Neural cell (in vitro differentiated cells): ENCODE measurements at regions not wholly inside any gene's neighbourhood (a gene's known extent, or its start where the extent isn't known, plus 50 kb on each side); places are given as distances from the start of the nearest gene placed in this dataset.

Experiments used
- H2AFZ ChIP-seq: fragments of 200-600, 300-800 bp; sonication (generic), shearing (Covaris generic); 2 replicates; pipeline ENCODE4 v1.6.0; 2014; ENCODE audit warnings: low read depth, mild to moderate bottlenecking, antibody characterized with exemption, low read length, moderate library complexity
- H3F3A ChIP-seq: fragments of 200-600 bp; shearing (Covaris generic); 2 replicates; pipeline ENCODE4 v1.6.1; 2016; ENCODE audit warnings: mild to moderate bottlenecking, moderate library complexity, mixed read lengths, antibody characterized with exemption, low read length; ENCODE audit not compliant: insufficient read depth, poor library complexity, severe bottlenecking
- H3K27ac ChIP-seq: fragments of 200-600, 300-800 bp; sonication (generic), shearing (Covaris generic); 2 replicates; pipeline ENCODE4 v1.5.1; 2014; ENCODE audit warnings: mild to moderate bottlenecking, low read length, moderate library complexity
- H3K27me3 ChIP-seq: fragments of 300-800, 200-600 bp; sonication (generic), shearing (Covaris generic); 2 replicates; pipeline ENCODE4 v1.6.0; 2014; ENCODE audit warnings: mild to moderate bottlenecking, low read depth, low read length, moderate library complexity; ENCODE audit not compliant: insufficient read depth
- H3K36me3 ChIP-seq: fragments of 300-800, 200-600 bp; sonication (generic), shearing (Covaris generic); 2 replicates; pipeline ENCODE4 v1.5.1; 2014; ENCODE audit warnings: mild to moderate bottlenecking, antibody characterized with exemption, low read length, moderate library complexity; ENCODE audit not compliant: insufficient read depth
- H3K4me2 ChIP-seq: fragments of 300-800, 200-600 bp; sonication (generic), shearing (Covaris generic); 2 replicates; pipeline ENCODE4 v1.6.0; 2014; ENCODE audit warnings: mild to moderate bottlenecking, low read length
- H3K4me3 ChIP-seq: fragments of 300-800, 200-600 bp; sonication (generic), shearing (Covaris generic); 2 replicates; pipeline ENCODE4 v1.5.1; 2014; ENCODE audit warnings: mild to moderate bottlenecking, low read length, moderate library complexity
- H3K79me2 ChIP-seq: fragments of 200-600 bp; shearing (Covaris generic); replicated peaks from 2 replicates; pipeline ENCODE4 v1.6.0; 2014; ENCODE audit warnings: mild to moderate bottlenecking, low read length, moderate library complexity; ENCODE audit not compliant: insufficient read depth
- H3K9ac ChIP-seq: fragments of 300-800, 200-600 bp; sonication (generic), shearing (Covaris generic); 2 replicates; pipeline ENCODE4 v1.6.1; 2016; ENCODE audit warnings: mild to moderate bottlenecking, low read length, mixed read lengths
- H3K9me2 ChIP-seq: fragments of 200-600 bp; shearing (Covaris generic); 2 replicates; pipeline ENCODE4 v1.6.1; 2016; ENCODE audit warnings: mild to moderate bottlenecking, low read length, mixed read lengths; ENCODE audit not compliant: insufficient read depth
- H3K9me3 ChIP-seq: fragments of 200-600, 300-800 bp; sonication (generic), shearing (Covaris generic); 2 replicates; pipeline ENCODE4 v1.6.1; 2016; ENCODE audit warnings: mild to moderate bottlenecking, mixed run types, low read length, moderate library complexity, mixed read lengths
- H4K20me1 ChIP-seq: fragments of 200-600 bp; shearing (Covaris generic); 2 replicates; pipeline ENCODE4 v1.6.1; 2016; ENCODE audit warnings: mild to moderate bottlenecking, mixed run types; ENCODE audit not compliant: insufficient read depth
- EP300 ChIP-seq: fragments of 450-650 bp; conservative IDR thresholded peaks from 2 replicates; pipeline ENCODE4 v1.6.1; 2014; ENCODE audit warnings: antibody characterized with exemption, mild to moderate bottlenecking, moderate library complexity; ENCODE audit not compliant: poor library complexity, severe bottlenecking
- EZH2 ChIP-seq: fragments of 200-600, 300-800 bp; shearing (Covaris generic), sonication (generic); IDR thresholded peaks from 2 replicates; pipeline ENCODE4 v1.6.1; 2014; ENCODE audit warnings: antibody characterized with exemption, low read length, borderline replicate concordance, mild to moderate bottlenecking; ENCODE audit not compliant: insufficient read depth, poor library complexity, severe bottlenecking
- MXI1 ChIP-seq: fragments of 450-650 bp; conservative IDR thresholded peaks from 2 replicates; pipeline ENCODE4 v1.6.1; 2014; ENCODE audit warnings: antibody characterized with exemption, mild to moderate bottlenecking; ENCODE audit not compliant: poor library complexity, severe bottlenecking
- POLR2AphosphoS5 ChIP-seq: IDR thresholded peaks from 2 replicates; pipeline ENCODE4 v1.6.1; 2012
- RAD21 ChIP-seq: fragments of 450-650 bp; conservative IDR thresholded peaks from 2 replicates; pipeline ENCODE4 v1.6.1; 2014; ENCODE audit warnings: antibody characterized with exemption, mild to moderate bottlenecking, moderate library complexity
- SMC3 ChIP-seq: fragments of 450-650 bp; conservative IDR thresholded peaks from 2 replicates; pipeline ENCODE4 v1.6.1; 2014; ENCODE audit warnings: antibody characterized with exemption, mild to moderate bottlenecking, moderate library complexity; ENCODE audit not compliant: poor library complexity
- TAF1 ChIP-seq: IDR thresholded peaks from 2 replicates; pipeline ENCODE4 v1.6.1; 2012; ENCODE audit warnings: low read depth
- TF ChIP-seq, protein P1 (sequence below): fragments of 450-650 bp; IDR thresholded peaks from 2 replicates; pipeline ENCODE4 v1.5.1; 2014; ENCODE audit warnings: antibody characterized with exemption, mild to moderate bottlenecking, moderate library complexity; ENCODE audit not compliant: poor library complexity, severe bottlenecking
- TF ChIP-seq, protein P2 (sequence below): IDR thresholded peaks from 2 replicates; pipeline ENCODE4 v1.6.1; 2012; ENCODE audit warnings: borderline replicate concordance

DNA sequence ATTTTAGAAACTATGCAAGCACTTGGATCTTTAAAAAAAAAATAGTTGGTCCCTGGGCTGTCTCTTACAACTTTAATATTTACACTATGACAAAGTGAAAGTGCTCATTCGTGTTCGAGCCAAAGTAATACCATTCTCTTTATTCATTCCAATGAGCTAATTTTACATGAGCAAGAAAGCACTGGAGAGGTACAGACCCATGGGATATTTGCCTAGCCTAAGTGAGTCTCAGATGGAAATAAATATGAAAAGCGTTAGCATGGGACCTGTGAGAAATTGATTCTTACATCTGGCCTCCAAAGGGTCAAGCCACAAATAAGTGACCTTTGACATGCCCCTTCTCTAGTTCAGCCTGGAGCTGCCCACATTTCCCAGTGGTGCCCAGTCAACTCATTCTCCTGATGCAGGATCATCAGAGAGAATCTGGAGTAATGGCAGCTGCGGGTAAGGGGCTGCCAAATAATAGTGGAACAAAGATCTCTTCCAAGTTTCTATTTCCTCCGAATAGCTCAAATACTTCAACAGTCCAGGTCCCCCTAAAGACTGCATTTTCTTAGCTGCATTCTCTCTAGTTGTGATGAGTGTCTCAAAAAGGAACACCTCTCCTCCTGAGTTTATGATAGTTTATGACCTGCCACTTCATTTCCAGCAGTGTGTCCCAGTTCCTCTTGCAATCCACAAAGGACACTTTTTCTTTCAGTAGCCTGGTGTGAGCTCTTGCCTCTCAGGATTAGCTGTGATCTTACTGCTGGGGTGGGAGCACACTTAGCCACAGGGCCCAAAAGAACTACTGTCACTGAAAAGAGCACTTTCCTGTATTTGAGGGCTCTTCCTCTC, 208.2 kb downstream of the DAD1 start:
- Histone ChIP-seq H3K4me3 (no peak overlapping the region), H2AFZ (no peak overlapping the region), H3K9me3 (no peaks in the 10 kb centered on the region), H3F3A (no peaks in the 10 kb centered on the region), H3K4me2 (no peak overlapping the region), H3K79me2 (no peaks in the 10 kb centered on the region), H3K9me2 (no peaks in the 10 kb centered on the region), H3K27me3 (no peaks in the 10 kb centered on the region), H4K20me1 (no peaks in the 10 kb centered on the region), H3K36me3 (no peaks in the 10 kb centered on the region), H3K9ac (no peak overlapping the region), H3K27ac (no peak overlapping the region)
- no peak for TF ChIP-seq TAF1
- no peak for TF ChIP-seq EZH2
- TF ChIP-seq POLR2AphosphoS5: no peak
- TF ChIP-seq SMC3: no peak
- no peak for TF ChIP-seq MXI1
- TF ChIP-seq EP300: no peak
- no peak for TF ChIP-seq RAD21
- TF ChIP-seq, protein P1, sequence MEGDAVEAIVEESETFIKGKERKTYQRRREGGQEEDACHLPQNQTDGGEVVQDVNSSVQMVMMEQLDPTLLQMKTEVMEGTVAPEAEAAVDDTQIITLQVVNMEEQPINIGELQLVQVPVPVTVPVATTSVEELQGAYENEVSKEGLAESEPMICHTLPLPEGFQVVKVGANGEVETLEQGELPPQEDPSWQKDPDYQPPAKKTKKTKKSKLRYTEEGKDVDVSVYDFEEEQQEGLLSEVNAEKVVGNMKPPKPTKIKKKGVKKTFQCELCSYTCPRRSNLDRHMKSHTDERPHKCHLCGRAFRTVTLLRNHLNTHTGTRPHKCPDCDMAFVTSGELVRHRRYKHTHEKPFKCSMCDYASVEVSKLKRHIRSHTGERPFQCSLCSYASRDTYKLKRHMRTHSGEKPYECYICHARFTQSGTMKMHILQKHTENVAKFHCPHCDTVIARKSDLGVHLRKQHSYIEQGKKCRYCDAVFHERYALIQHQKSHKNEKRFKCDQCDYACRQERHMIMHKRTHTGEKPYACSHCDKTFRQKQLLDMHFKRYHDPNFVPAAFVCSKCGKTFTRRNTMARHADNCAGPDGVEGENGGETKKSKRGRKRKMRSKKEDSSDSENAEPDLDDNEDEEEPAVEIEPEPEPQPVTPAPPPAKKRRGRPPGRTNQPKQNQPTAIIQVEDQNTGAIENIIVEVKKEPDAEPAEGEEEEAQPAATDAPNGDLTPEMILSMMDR: no peak
- TF ChIP-seq, protein P2, sequence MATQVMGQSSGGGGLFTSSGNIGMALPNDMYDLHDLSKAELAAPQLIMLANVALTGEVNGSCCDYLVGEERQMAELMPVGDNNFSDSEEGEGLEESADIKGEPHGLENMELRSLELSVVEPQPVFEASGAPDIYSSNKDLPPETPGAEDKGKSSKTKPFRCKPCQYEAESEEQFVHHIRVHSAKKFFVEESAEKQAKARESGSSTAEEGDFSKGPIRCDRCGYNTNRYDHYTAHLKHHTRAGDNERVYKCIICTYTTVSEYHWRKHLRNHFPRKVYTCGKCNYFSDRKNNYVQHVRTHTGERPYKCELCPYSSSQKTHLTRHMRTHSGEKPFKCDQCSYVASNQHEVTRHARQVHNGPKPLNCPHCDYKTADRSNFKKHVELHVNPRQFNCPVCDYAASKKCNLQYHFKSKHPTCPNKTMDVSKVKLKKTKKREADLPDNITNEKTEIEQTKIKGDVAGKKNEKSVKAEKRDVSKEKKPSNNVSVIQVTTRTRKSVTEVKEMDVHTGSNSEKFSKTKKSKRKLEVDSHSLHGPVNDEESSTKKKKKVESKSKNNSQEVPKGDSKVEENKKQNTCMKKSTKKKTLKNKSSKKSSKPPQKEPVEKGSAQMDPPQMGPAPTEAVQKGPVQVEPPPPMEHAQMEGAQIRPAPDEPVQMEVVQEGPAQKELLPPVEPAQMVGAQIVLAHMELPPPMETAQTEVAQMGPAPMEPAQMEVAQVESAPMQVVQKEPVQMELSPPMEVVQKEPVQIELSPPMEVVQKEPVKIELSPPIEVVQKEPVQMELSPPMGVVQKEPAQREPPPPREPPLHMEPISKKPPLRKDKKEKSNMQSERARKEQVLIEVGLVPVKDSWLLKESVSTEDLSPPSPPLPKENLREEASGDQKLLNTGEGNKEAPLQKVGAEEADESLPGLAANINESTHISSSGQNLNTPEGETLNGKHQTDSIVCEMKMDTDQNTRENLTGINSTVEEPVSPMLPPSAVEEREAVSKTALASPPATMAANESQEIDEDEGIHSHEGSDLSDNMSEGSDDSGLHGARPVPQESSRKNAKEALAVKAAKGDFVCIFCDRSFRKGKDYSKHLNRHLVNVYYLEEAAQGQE: no peak

DNA sequence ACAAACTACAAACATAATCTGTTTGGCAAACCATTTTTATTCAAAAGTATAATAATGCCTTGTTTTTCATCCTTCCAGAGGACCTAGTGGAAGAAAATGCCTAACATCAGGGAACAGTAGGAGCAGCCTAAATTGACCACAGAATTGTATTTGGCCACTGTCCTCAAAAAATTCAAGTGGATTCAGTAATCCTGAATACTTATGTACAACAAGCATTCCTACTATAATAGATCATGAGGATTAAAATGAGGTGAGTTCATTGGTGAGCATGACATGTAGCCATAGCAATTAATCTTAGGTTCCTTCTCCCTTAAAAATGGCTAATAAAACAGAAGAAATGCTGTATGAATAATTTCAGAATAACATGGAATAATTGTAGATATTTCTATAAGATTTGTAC, 209.3 kb downstream of the DAD1 start:
- TF ChIP-seq, protein P2: no peak
- TF ChIP-seq TAF1: no peak
- TF ChIP-seq, protein P1: no peak
- no peak for TF ChIP-seq SMC3
- no peak for TF ChIP-seq MXI1
- no peak for TF ChIP-seq EP300
- TF ChIP-seq RAD21: no peak
- no peak for TF ChIP-seq POLR2AphosphoS5
- no peak for TF ChIP-seq EZH2
- Histone ChIP-seq H3F3A (no peaks in the 10 kb centered on the region), H3K9me3 (no peaks in the 10 kb centered on the region), H3K27me3 (no peaks in the 10 kb centered on the region), H3K4me3 (no peak overlapping the region), H2AFZ (no peak overlapping the region), H3K27ac (no peak overlapping the region), H3K9me2 (no peaks in the 10 kb centered on the region), H3K9ac (no peak overlapping the region), H4K20me1 (no peaks in the 10 kb centered on the region), H3K36me3 (no peaks in the 10 kb centered on the region), H3K4me2 (no peak overlapping the region), H3K79me2 (no peaks in the 10 kb centered on the region)
